ENCODE measurements at regions not wholly inside any gene's neighbourhood (a gene's known extent, or its start where the extent isn't known, plus 50 kb on each side); places are given as distances from the start of the nearest gene placed in this dataset.

DNA sequence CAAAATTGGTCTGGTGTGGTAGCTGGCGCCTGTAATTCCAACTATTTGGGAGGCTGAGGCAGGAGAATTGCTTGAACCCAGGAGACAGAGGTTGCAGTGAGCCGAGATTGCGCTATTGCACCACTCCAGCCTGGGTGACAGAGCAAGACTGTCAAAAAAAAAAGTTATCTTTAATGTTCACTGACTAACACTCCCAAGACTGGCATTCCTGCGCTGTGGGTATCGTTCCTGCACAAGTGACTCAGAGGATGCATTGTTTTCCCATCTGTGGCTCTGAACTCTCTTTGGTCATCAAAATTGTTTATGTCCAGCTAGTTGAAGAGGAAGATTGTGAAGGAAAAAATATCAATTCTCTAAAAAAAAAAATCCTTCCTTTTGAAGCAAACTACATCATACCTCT is 539.0 kb downstream of the SOX11 start:
- Histone ChIP-seq H4K20me1 (ENCODE audit: control insufficient read depth, insufficient read depth, low read length, poor library complexity, severe bottlenecking) (no peaks in the 10 kb centered on the region), H3K27ac (ENCODE audit: low read length in 2 of 2) (no peak overlapping the region), H3K4me2 (replicated peaks; ENCODE audit: low read depth, low read length, poor library complexity, severe bottlenecking) (no peak overlapping the region), H3K36me3 (replicated peaks in 1 of 2; ENCODE audit: control extremely low read depth in 1 of 2, control insufficient read depth in 1 of 2, extremely low read depth in 1 of 2, insufficient read depth in 2 of 2, low read length in 1 of 2) (no peaks in the 10 kb centered on the region), H3K4me1 (ENCODE audit: control insufficient read depth in 2 of 2, insufficient read depth in 2 of 2, low read length in 2 of 2) (peaks cover 13 to 16% of the 10 kb centered on the region in 2 donors), H3K4me3 (ENCODE audit: control extremely low read depth in 1 of 5, extremely low read depth in 1 of 5, insufficient read depth in 1 of 5, low read depth in 2 of 5, low read length in 4 of 5) (no peak overlapping the region), H3K27me3 (replicated peaks in 1 of 4; ENCODE audit: control extremely low read depth in 1 of 4, control insufficient read depth in 3 of 4, insufficient read depth in 4 of 4, low read length in 3 of 4) (no peaks in the 10 kb centered on the region), H3K79me2 (ENCODE audit: control insufficient read depth, insufficient read depth, low read length) (no peaks in the 10 kb centered on the region), H3K9me3 (ENCODE audit: control extremely low read depth in 1 of 3, control insufficient read depth in 2 of 3, insufficient read depth in 1 of 3, low read length in 2 of 3) (no peaks in the 10 kb centered on the region), H2AFZ (ENCODE audit: insufficient read depth, low read depth, low read length, poor library complexity, severe bottlenecking) (no peak overlapping the region), H3K9ac (ENCODE audit: low read length) (no peak overlapping the region)
- no peaks in the 10 kb centered on the region for H3K27me3 Mint-ChIP-seq
- TF ChIP-seq EZH2 (IDR thresholded peaks at IDR 0.05; ENCODE audit: borderline replicate concordance, insufficient read depth, low read depth, low read length, poor library complexity, severe bottlenecking): no peak
- TF ChIP-seq, protein P1, sequence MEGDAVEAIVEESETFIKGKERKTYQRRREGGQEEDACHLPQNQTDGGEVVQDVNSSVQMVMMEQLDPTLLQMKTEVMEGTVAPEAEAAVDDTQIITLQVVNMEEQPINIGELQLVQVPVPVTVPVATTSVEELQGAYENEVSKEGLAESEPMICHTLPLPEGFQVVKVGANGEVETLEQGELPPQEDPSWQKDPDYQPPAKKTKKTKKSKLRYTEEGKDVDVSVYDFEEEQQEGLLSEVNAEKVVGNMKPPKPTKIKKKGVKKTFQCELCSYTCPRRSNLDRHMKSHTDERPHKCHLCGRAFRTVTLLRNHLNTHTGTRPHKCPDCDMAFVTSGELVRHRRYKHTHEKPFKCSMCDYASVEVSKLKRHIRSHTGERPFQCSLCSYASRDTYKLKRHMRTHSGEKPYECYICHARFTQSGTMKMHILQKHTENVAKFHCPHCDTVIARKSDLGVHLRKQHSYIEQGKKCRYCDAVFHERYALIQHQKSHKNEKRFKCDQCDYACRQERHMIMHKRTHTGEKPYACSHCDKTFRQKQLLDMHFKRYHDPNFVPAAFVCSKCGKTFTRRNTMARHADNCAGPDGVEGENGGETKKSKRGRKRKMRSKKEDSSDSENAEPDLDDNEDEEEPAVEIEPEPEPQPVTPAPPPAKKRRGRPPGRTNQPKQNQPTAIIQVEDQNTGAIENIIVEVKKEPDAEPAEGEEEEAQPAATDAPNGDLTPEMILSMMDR (IDR thresholded peaks at IDR 0.05): no peak
- intact Hi-C loops (cut with micrococcal nuclease): no loop called here
- H3K27ac Mint-ChIP-seq: no peak overlapping the region
- peaks cover 14% of the 10 kb centered on the region for H3K4me1 Mint-ChIP-seq
- no peak overlapping the region for H3K4me3 Mint-ChIP-seq
- no peak for DNase-seq
- ATAC-seq (ENCODE audit: low read depth): no peak
- no peaks in the 10 kb centered on the region for H3K9me3 Mint-ChIP-seq (ENCODE audit: insufficient read depth)
- WGBS (ENCODE audit: insufficient coverage): 100% methylated on average over 2 of the region's 5 CpGs
- CTCF ChIA-PET: no interaction called here
- POLR2A ChIA-PET: no interaction called here

DNA sequence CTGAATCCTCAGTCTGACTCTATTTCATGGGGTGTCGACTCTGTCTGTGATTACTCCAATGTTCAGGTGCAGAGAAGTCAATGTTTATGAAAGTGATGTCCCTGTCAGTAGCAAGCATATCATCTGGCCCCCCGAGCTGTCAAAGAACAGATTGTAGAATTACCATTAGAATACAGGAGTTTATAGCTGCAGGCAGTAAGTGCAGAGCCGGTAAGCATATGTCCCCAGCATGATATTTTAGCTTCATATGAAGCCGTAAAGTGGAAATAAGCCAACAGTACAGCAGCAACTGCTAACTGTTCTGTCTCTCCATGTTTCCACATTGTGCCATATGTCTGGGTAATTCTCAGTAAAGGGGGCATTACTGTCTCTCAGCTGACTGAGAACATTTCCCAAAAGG is 541.8 kb downstream of the SOX11 start:
- Mint-ChIP-seq H3K27me3 (no peaks in the 10 kb centered on the region), H3K4me3 (no peak overlapping the region), H3K27ac (no peak overlapping the region), H3K9me3 (ENCODE audit: insufficient read depth) (no peaks in the 10 kb centered on the region), H3K4me1 (peaks cover 14% of the 10 kb centered on the region)
- Histone ChIP-seq H3K9me3 (ENCODE audit: control extremely low read depth in 1 of 3, control insufficient read depth in 2 of 3, insufficient read depth in 1 of 3, low read length in 2 of 3) (peaks cover 0 to 3% (median 0%) of the 10 kb centered on the region in 3 donors), H3K9ac (ENCODE audit: low read length) (no peak overlapping the region), H3K79me2 (ENCODE audit: control insufficient read depth, insufficient read depth, low read length) (no peaks in the 10 kb centered on the region), H4K20me1 (ENCODE audit: control insufficient read depth, insufficient read depth, low read length, poor library complexity, severe bottlenecking) (no peaks in the 10 kb centered on the region), H2AFZ (ENCODE audit: insufficient read depth, low read depth, low read length, poor library complexity, severe bottlenecking) (no peak overlapping the region), H3K4me3 (ENCODE audit: control extremely low read depth in 1 of 5, extremely low read depth in 1 of 5, insufficient read depth in 1 of 5, low read depth in 2 of 5, low read length in 4 of 5) (no peak overlapping the region), H3K27me3 (replicated peaks in 1 of 4; ENCODE audit: control extremely low read depth in 1 of 4, control insufficient read depth in 3 of 4, insufficient read depth in 4 of 4, low read length in 3 of 4) (no peaks in the 10 kb centered on the region), H3K4me2 (replicated peaks; ENCODE audit: low read depth, low read length, poor library complexity, severe bottlenecking) (no peak overlapping the region), H3K4me1 (ENCODE audit: control insufficient read depth in 2 of 2, insufficient read depth in 2 of 2, low read length in 2 of 2) (peaks cover 13 to 16% of the 10 kb centered on the region in 2 donors), H3K36me3 (replicated peaks in 1 of 2; ENCODE audit: control extremely low read depth in 1 of 2, control insufficient read depth in 1 of 2, extremely low read depth in 1 of 2, insufficient read depth in 2 of 2, low read length in 1 of 2) (no peaks in the 10 kb centered on the region), H3K27ac (ENCODE audit: low read length in 2 of 2) (no peak overlapping the region)
- CTCF ChIA-PET: no interaction called here
- no peak for DNase-seq
- intact Hi-C loops (cut with micrococcal nuclease): no loop called here
- ATAC-seq (ENCODE audit: low read depth): no peak
- TF ChIP-seq, protein P1 (IDR thresholded peaks at IDR 0.05): no peak
- TF ChIP-seq EZH2 (IDR thresholded peaks at IDR 0.05; ENCODE audit: borderline replicate concordance, insufficient read depth, low read depth, low read length, poor library complexity, severe bottlenecking): no peak
- WGBS (ENCODE audit: insufficient coverage): 95% methylated on average over 4 of the region's 4 CpGs
- POLR2A ChIA-PET: no interaction called here

All from B cell (primary cell).